OCI-LY1 (cell line): ENCODE measurements at regions not wholly inside any gene's neighbourhood (a gene's known extent, or its start where the extent isn't known, plus 50 kb on each side); places are given as distances from the start of the nearest gene placed in this dataset.

Experiments
- EZH2 ChIP-seq: fragments of 200-600 bp; sonication (generic), shearing (Covaris generic); IDR thresholded peaks from 2 replicates; pipeline ENCODE4 v1.8.0; 2017; ENCODE audit warnings: borderline replicate concordance, mixed run types, mild to moderate bottlenecking, antibody characterized with exemption, low read length, moderate library complexity, mixed read lengths
- TF ChIP-seq, protein P1 (sequence below): fragments of 200-600 bp; sonication (generic), shearing (Covaris generic); IDR thresholded peaks from 2 replicates; pipeline ENCODE4 v1.5.1; 2017; ENCODE audit warnings: mild to moderate bottlenecking, antibody characterized with exemption, low read length, moderate library complexity, mixed read lengths

DNA sequence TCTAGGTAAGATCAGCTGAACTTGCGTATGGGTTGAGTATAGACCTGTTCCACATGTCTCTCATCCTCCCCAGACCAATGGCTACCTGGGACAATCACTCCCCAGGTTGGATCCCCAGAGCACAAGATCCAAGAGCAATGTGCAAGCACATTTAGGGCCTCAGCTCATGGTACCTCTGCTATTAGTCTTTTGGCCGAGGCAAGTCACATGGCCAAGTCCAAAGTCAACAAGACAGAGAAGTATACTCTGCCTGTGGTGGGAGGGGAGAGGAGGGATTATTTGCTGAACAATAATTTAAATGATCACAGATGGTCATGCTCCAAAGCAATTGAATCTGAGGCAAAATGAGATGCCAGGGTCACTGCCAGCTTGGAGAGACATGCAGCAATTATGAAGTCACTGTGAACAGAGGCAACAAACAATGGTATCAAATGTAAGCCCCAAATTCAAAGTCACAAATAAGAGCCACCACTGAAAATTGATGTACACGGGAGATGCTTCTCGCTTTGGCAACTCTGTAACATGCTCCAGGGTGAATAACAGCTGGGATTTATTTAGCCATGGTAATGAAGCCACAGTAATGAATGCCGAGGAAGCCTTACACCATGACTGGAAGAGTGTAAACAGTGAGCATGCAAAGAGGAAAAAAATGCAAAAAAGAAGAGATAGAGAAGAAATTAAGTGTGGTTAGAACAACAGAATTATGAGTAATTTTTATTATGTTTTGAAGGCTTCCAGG, 149.1 kb downstream of the ZNF281 start:
- TF ChIP-seq, protein P1, sequence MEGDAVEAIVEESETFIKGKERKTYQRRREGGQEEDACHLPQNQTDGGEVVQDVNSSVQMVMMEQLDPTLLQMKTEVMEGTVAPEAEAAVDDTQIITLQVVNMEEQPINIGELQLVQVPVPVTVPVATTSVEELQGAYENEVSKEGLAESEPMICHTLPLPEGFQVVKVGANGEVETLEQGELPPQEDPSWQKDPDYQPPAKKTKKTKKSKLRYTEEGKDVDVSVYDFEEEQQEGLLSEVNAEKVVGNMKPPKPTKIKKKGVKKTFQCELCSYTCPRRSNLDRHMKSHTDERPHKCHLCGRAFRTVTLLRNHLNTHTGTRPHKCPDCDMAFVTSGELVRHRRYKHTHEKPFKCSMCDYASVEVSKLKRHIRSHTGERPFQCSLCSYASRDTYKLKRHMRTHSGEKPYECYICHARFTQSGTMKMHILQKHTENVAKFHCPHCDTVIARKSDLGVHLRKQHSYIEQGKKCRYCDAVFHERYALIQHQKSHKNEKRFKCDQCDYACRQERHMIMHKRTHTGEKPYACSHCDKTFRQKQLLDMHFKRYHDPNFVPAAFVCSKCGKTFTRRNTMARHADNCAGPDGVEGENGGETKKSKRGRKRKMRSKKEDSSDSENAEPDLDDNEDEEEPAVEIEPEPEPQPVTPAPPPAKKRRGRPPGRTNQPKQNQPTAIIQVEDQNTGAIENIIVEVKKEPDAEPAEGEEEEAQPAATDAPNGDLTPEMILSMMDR = no peak
- TF ChIP-seq EZH2 = no peak
